ENCODE measurements at regions not wholly inside any gene's neighbourhood (a gene's known extent, or its start where the extent isn't known, plus 50 kb on each side); places are given as distances from the start of the nearest gene placed in this dataset.

- TF ChIP-seq CTCF (conservative IDR thresholded peaks at IDR 0.05; ENCODE audit: low read length) (no peak), EZH2phosphoT487 (IDR thresholded peaks at IDR 0.05; ENCODE audit: borderline replicate concordance) (no peak)
Measured at GRCh38 chr15:85871545-85871944, 76.8 kb upstream of the KLHL25 start.

Data from Loucy (cell line).